ENCODE measurements at regions not wholly inside any gene's neighbourhood (a gene's known extent, or its start where the extent isn't known, plus 50 kb on each side); places are given as distances from the start of the nearest gene placed in this dataset.

- TF ChIP-seq PRPF4 (IDR thresholded peaks at IDR 0.05; ENCODE audit: insufficient read depth, low read depth, low read length, poor library complexity, severe bottlenecking) (no peak), ZNF280A (IDR thresholded peaks at IDR 0.05; ENCODE audit: low read depth, partially characterized antibody) (no peak), FOXK2 (conservative IDR thresholded peaks at IDR 0.05 in 1 of 2, IDR thresholded peaks at IDR 0.05 in 1 of 2; ENCODE audit: low read depth in 2 of 2) (no peak), FUS (optimal IDR thresholded peaks at IDR 0.05; ENCODE audit: low read depth, low read length) (no peak), EZH2 (IDR thresholded peaks at IDR 0.05; ENCODE audit: borderline replicate concordance, low read depth, low read length) (no peak), ZNF311 (CRISPR knock-in tag; IDR thresholded peaks at IDR 0.05) (no peak), CREB1 (IDR thresholded peaks at IDR 0.05) (no peak), CREB1 (CRISPR knock-in tag; IDR thresholded peaks at IDR 0.05) (no peak), CTCF (IDR thresholded peaks at IDR 0.05 in 2 of 3, conservative IDR thresholded peaks at IDR 0.05 in 1 of 3; ENCODE audit: insufficient read depth in 2 of 3, low read depth in 1 of 3, low read length in 3 of 3) (no peak), ARID4B (CRISPR knock-in tag; IDR thresholded peaks at IDR 0.05) (no peak), ZNF507 (tag; conservative IDR thresholded peaks at IDR 0.05) (no peak), SMAD4 (CRISPR knock-in tag; conservative IDR thresholded peaks at IDR 0.05) (no peak), SNAPC5 (CRISPR knock-in tag; IDR thresholded peaks at IDR 0.05) (no peak)
These were observed 54.2 kb upstream of the MGST2 start for GRCh38 chr4:139611391-139611790.

Data from K562 (cell line).